Fibroblast of the conjunctiva (primary cell): ENCODE measurements at regions not wholly inside any gene's neighbourhood (a gene's known extent, or its start where the extent isn't known, plus 50 kb on each side); places are given as distances from the start of the nearest gene placed in this dataset.
"Not testable (repeated sequence)": the region's sequence is repeated elsewhere in the genome, so short reads cannot be mapped to it uniquely, and the experiment has no call there.

ENCODE experiments used
- DNase-seq: peaks from one replicate; pipeline ENCODE4 v3.0.0-alpha.2; 2010; ENCODE audit warnings: low read depth

- DNase-seq, result not testable (repeated sequence)
These were observed 1685.1 kb downstream of the SPATA31A7 start for GRCh38 chr9:62874745-62875599.

DNA sequence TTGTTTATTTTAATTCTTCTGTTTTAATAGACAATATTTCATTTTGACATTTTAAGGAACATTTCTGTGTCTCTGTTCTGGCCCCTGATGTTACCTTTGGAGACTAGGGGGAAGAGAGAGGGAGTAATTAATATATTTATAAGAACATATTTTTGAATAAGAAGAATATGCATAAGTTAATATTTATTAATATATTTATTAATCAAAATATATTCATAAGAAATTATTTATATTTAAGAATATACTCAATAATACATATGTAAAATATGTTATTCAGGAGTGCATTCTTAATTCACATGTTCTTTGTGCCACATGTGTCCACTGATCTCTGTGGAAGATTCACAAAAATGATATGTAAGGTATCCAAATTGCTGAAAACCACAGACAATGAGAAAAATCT, 1687.7 kb downstream of the SPATA31A7 start:
- DNase-seq, result not testable (repeated sequence)

- not testable (repeated sequence) for DNase-seq
These were observed 1688.2 kb downstream of the SPATA31A7 start for GRCh38 chr9:62877987-62878386.

DNA sequence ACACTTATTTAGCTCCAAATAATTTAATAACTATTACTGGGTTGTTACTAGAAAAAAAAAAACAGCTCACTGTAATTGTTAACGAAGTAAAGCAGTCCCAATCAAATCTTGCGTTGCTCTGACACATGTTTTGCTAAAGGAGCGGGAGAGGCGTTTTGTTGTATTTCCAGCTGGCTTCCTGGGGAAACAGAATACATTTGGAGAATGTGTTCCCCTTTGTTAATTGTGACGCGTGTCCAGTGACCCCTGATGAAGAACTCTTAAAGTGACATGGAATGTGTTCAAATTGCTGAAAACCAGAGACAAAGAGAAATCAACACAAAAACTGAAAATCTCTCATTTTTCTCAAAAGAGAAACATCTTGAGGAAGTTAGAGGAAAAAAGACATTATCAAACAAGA, 1690.6 kb downstream of the SPATA31A7 start:
- not testable (repeated sequence) for DNase-seq

- not testable (repeated sequence) for DNase-seq
These were observed 1691.1 kb downstream of the SPATA31A7 start for GRCh38 chr9:62880971-62881370.

DNA sequence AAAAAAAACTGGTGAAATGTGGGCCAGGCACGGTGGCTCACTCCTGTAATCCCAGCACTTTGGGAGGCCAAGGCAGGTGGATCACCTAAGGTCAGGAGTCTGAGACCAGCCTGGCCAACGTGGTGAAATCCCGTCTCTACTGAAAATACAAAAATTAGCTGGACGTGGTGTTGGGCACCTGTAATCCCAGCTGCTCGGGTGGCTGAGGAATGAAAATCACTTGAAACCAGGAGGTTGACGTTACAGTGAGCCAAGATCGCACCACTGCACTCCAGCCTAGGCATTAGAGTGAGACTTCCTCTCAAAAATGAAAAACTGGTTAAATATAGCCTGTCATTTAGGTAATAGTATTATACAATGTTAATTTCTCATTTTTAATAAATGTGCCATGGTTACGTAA, 1692.0 kb downstream of the SPATA31A7 start:
- DNase-seq, result not testable (repeated sequence)

- not testable (repeated sequence) for DNase-seq
These were observed 1692.9 kb downstream of the SPATA31A7 start for GRCh38 chr9:62882717-62883116.

DNA sequence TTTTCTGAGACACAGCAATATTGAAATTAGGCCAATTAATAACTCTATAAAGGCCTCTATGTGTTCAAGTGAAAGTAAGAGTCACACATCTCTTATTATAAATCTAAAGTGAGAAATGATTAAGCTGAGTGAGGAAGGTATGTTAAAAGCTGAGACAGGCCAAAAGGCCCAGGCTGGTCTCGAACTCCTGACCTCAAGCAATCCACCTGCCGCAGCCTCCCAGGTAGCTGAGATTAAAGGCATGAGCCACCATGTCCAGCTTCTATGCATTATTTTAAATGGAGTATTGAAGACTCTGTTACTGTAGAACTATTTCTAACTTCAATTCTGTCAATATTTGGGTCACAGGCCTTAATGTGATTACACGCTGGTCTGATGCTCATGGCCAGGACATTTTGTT, 1706.9 kb downstream of the SPATA31A7 start:
- DNase-seq, result not testable (repeated sequence)

- DNase-seq, result peak; percentile 4
These were observed 1707.8 kb downstream of the SPATA31A7 start for GRCh38 chr9:62897411-62898225.

DNA sequence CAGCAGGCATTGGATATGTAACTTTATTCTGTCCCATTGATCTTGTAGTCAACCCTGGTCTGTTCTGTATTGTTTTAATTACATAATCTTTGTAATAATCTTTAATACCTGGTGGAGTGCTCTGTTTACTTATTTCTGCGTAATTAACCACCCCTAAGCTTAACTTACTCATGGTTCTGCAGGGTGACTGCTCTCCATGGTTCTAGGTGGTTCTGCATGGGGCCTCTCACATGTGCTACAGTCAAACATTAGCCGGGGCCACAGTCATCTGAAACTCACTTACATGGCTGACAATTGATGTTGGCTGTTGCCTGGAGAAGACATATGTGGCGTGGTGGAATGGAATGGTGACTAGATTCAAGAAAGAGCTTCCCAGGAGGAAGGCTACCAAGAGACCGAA, 1709.8 kb downstream of the SPATA31A7 start:
- not testable (repeated sequence) for DNase-seq

- DNase-seq, result not testable (repeated sequence)
These were observed 1714.2 kb downstream of the SPATA31A7 start for GRCh38 chr9:62904061-62904460.

GRCh38 chr9:62905722-62906121, 1715.9 kb downstream of the SPATA31A7 start:
- DNase-seq, result not testable (repeated sequence)

DNA sequence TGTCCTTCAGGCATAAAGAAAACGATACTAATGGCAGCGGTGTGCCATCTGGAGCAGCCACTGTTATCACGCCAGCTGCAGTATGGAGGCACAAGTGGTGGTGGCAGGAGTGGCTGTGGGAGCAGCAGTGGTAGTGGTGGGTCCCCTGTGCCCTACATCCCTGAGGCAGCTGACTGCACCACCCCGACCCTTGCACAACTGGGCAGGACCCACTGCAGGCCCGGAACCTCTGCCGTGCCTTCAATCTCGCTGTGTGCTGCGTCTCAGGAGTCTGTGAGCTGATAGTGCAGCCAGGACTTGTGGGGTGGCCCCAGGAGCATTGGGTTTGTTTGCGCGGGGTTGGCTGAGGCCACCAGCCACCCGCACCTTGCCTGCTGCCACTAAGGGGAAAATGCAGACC, 1718.0 kb downstream of the SPATA31A7 start:
- not testable (repeated sequence) for DNase-seq

GRCh38 chr9:62908271-62908670, 1718.4 kb downstream of the SPATA31A7 start:
- not testable (repeated sequence) for DNase-seq

DNA sequence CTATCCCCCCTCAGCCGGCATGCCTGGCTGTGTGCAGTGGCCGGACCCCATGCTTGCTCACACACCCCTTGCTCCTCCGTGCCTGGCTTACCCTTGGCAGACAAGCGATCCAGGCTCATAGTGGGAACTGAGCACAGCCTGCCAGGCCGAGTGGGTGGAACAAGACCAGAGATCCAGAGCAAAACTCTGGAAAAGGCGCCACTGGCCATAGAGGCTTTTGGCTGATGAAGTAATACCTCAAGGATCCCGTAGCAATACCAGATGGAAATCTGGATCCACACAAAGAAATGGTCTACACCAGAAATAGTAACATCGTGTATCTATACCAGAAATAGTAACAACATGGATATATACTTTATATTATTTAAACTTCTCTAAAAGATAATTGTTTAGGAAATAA, 1719.6 kb downstream of the SPATA31A7 start:
- DNase-seq, result not testable (repeated sequence)

GRCh38 chr9:62912278-62912677, 1722.4 kb downstream of the SPATA31A7 start:
- DNase-seq, result not testable (repeated sequence)

DNA sequence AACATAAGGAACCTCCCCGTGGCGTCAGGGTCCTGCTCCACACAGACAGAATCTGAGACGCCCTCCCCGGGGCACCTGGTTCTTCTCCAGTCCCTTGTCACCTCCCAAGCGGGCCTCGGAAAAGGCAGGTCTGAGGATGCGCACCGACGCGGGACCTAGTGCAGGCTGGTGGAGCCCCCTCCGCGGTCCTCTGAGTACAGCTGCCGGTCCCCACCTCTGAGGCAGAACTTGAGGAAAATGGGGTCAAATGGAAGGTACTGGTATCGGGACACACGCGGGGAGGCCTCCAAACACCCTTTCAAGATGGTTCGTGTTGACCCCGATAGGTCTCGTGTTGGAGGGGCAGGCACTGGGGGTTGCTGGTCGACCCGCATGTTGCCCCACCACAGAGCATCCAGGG, 1725.3 kb downstream of the SPATA31A7 start:
- DNase-seq, result not testable (repeated sequence)

GRCh38 chr9:62915661-62916060, 1725.8 kb downstream of the SPATA31A7 start:
- DNase-seq, result not testable (repeated sequence)

DNA sequence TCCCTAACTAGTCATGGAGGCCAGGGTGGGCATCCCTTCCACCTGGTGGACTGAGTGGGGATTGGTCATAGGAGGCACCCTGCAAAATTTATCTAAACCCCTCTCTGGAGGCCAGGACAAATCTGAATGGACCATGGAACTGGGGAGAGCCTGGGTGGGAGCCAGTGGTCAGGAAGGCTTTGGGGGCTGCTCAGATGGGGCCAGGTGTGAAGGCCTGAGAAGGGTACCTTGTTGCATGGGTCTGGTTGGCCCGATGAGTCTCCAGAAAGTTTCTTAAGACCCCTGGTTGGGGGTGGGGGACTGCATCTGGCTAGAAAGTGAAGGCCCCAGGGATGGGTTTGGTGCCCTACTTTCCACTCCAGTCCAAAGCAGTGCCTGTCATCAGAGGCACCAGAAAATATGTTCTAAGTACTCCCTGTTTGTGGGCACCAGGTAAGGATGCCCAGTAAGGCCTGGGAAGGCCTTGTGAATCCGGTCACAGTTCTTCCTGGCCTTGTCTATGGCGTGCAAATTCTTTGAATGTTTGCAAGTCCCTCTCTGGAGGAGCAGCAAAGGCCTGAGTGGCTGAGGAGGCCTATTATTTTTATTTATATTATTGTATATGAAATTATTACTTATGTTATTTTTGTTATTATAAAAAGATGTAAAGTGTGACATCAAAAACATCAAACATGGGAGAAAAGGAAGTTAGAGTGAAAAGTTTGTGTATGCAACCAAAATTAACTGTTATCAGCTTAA, 1729.0 kb downstream of the SPATA31A7 start:
- DNase-seq, result not testable (repeated sequence)

DNA sequence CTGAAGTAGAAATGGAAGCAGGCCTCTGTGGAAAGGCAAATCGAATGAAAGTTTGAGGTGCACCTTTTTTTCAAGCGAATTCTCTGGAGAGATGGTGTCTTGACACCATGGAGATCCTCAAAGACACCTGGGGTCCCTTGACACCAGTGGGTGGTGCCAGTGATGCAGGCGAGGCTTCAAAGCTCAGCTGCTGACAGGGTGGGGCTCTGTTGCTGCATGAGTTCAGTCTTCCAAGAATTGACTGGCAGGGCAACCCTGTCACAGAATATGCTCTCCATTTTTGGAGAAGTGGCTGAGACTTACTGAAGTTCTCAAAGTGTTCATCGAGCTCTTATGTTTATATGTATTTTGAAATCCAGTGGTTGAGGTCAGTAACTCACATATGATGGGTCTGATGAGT, 1741.6 kb downstream of the SPATA31A7 start:
- DNase-seq, result not testable (repeated sequence)

DNA sequence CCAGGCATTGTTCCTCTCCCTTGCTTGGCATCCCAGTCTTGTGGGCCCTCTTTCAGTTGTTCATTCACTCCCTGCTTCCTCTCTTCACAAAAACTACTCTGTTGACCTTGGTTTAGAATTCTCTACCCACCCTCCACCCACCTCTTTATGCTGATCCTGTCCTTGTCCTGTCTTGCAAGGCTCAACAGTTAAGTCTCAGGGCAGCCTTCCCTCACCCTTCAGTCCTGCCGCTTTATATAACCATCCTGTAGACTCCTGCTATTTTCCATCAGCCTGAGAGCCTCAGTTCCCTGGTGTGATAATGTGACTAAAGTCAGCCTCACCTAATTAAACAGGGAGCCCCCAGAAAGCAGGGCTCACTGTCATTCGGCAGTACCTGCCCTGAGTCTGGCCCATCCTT, 1763.0 kb downstream of the SPATA31A7 start:
- DNase-seq, result not testable (repeated sequence)
